ENCODE measurements at regions not wholly inside any gene's neighbourhood (a gene's known extent, or its start where the extent isn't known, plus 50 kb on each side); places are given as distances from the start of the nearest gene placed in this dataset.
"Not testable (repeated sequence)": the region's sequence is repeated elsewhere in the genome, so short reads cannot be mapped to it uniquely, and the experiment has no call there.

- no peak for TF ChIP-seq CTCF (IDR thresholded peaks at IDR 0.05)
- no peaks in the 10 kb centered on the region for H3K4me1 ChIP-seq (ENCODE audit: control insufficient read depth in 1 of 2, insufficient read depth in 1 of 2, low read depth in 1 of 2, low read length in 1 of 2)
- H3K4me3 ChIP-seq (ENCODE audit: low read depth in 1 of 2, low read length in 1 of 2), result no peak overlapping the region
Observed at GRCh38 chr2:57402096-57402495, 644.5 kb upstream of the VRK2 start.

GRCh38 chr2:57402755-57403154, 643.9 kb upstream of the VRK2 start:
- H3K27me3 ChIP-seq, result no peaks in the 10 kb centered on the region
- H3K9me3 ChIP-seq, result no peaks in the 10 kb centered on the region
- TF ChIP-seq CTCF (IDR thresholded peaks at IDR 0.05), result no peak
- H3K27ac ChIP-seq, result no peak overlapping the region
- H3K36me3 ChIP-seq, result no peaks in the 10 kb centered on the region
- H3K4me1 ChIP-seq (ENCODE audit: control insufficient read depth in 1 of 2, insufficient read depth in 1 of 2, low read depth in 1 of 2, low read length in 1 of 2), result no peaks in the 10 kb centered on the region
- no peak overlapping the region for H3K4me3 ChIP-seq (ENCODE audit: low read depth in 1 of 2, low read length in 1 of 2)

More at GRCh38 chr2:57402096-57402495, 644.5 kb upstream of the VRK2 start:
- Histone ChIP-seq H3K27me3 (no peaks in the 10 kb centered on the region), H3K27ac (no peak overlapping the region), H3K9me3 (no peaks in the 10 kb centered on the region), H3K36me3 (no peaks in the 10 kb centered on the region)

- Histone ChIP-seq H3K27me3 (no peaks in the 10 kb centered on the region), H3K4me1 (ENCODE audit: control insufficient read depth in 1 of 2, insufficient read depth in 1 of 2, low read depth in 1 of 2, low read length in 1 of 2) (no peaks in the 10 kb centered on the region), H3K9me3 (no peaks in the 10 kb centered on the region), H3K27ac (no peak overlapping the region), H3K4me3 (ENCODE audit: low read depth in 1 of 2, low read length in 1 of 2) (no peak overlapping the region), H3K36me3 (no peaks in the 10 kb centered on the region)
- TF ChIP-seq CTCF (IDR thresholded peaks at IDR 0.05), result no peak
Observed at GRCh38 chr2:57407772-57408201, 638.8 kb upstream of the VRK2 start.

- Histone ChIP-seq H3K4me1 (ENCODE audit: control insufficient read depth in 1 of 2, insufficient read depth in 1 of 2, low read depth in 1 of 2, low read length in 1 of 2) (no peaks in the 10 kb centered on the region), H3K36me3 (no peaks in the 10 kb centered on the region), H3K4me3 (ENCODE audit: low read depth in 1 of 2, low read length in 1 of 2) (no peak overlapping the region), H3K27ac (no peak overlapping the region), H3K27me3 (no peaks in the 10 kb centered on the region), H3K9me3 (no peaks in the 10 kb centered on the region)
- no peak for TF ChIP-seq CTCF (IDR thresholded peaks at IDR 0.05)
Observed at GRCh38 chr2:57408587-57408986, 638.0 kb upstream of the VRK2 start.

- no peaks in the 10 kb centered on the region for H3K27me3 ChIP-seq
- H3K27ac ChIP-seq, result no peak overlapping the region
- TF ChIP-seq CTCF (IDR thresholded peaks at IDR 0.05), result no peak
- no peaks in the 10 kb centered on the region for H3K9me3 ChIP-seq
- H3K4me3 ChIP-seq (ENCODE audit: low read depth in 1 of 2, low read length in 1 of 2), result no peak overlapping the region
- no peaks in the 10 kb centered on the region for H3K36me3 ChIP-seq
- H3K4me1 ChIP-seq (ENCODE audit: control insufficient read depth in 1 of 2, insufficient read depth in 1 of 2, low read depth in 1 of 2, low read length in 1 of 2), result no peaks in the 10 kb centered on the region
Observed at GRCh38 chr2:57417007-57417406, 629.6 kb upstream of the VRK2 start.

GRCh38 chr2:57418859-57419346, 627.7 kb upstream of the VRK2 start:
- not testable (repeated sequence) for H3K4me1 ChIP-seq (ENCODE audit: control insufficient read depth in 1 of 2, insufficient read depth in 1 of 2, low read depth in 1 of 2, low read length in 1 of 2); H3K9me3 ChIP-seq; H3K27ac ChIP-seq; H3K27me3 ChIP-seq; H3K36me3 ChIP-seq; H3K4me3 ChIP-seq (ENCODE audit: low read depth in 1 of 2, low read length in 1 of 2)

Data from neutrophil (primary cell).